Neural cell (in vitro differentiated cells): ENCODE measurements at regions not wholly inside any gene's neighbourhood (a gene's known extent, or its start where the extent isn't known, plus 50 kb on each side); places are given as distances from the start of the nearest gene placed in this dataset.

Experiments
- H2AFZ ChIP-seq: fragments of 200-600, 300-800 bp; sonication (generic), shearing (Covaris generic); 2 replicates; pipeline ENCODE4 v1.6.0; 2014; ENCODE audit warnings: low read depth, mild to moderate bottlenecking, antibody characterized with exemption, low read length, moderate library complexity
- H3F3A ChIP-seq: fragments of 200-600 bp; shearing (Covaris generic); 2 replicates; pipeline ENCODE4 v1.6.1; 2016; ENCODE audit warnings: mild to moderate bottlenecking, moderate library complexity, mixed read lengths, antibody characterized with exemption, low read length; ENCODE audit not compliant: insufficient read depth, poor library complexity, severe bottlenecking
- H3K27ac ChIP-seq: fragments of 200-600, 300-800 bp; sonication (generic), shearing (Covaris generic); 2 replicates; pipeline ENCODE4 v1.5.1; 2014; ENCODE audit warnings: mild to moderate bottlenecking, low read length, moderate library complexity
- H3K27me3 ChIP-seq: fragments of 300-800, 200-600 bp; sonication (generic), shearing (Covaris generic); 2 replicates; pipeline ENCODE4 v1.6.0; 2014; ENCODE audit warnings: mild to moderate bottlenecking, low read depth, low read length, moderate library complexity; ENCODE audit not compliant: insufficient read depth
- H3K36me3 ChIP-seq: fragments of 300-800, 200-600 bp; sonication (generic), shearing (Covaris generic); 2 replicates; pipeline ENCODE4 v1.5.1; 2014; ENCODE audit warnings: mild to moderate bottlenecking, antibody characterized with exemption, low read length, moderate library complexity; ENCODE audit not compliant: insufficient read depth
- H3K4me2 ChIP-seq: fragments of 300-800, 200-600 bp; sonication (generic), shearing (Covaris generic); 2 replicates; pipeline ENCODE4 v1.6.0; 2014; ENCODE audit warnings: mild to moderate bottlenecking, low read length
- H3K4me3 ChIP-seq: fragments of 300-800, 200-600 bp; sonication (generic), shearing (Covaris generic); 2 replicates; pipeline ENCODE4 v1.5.1; 2014; ENCODE audit warnings: mild to moderate bottlenecking, low read length, moderate library complexity
- H3K79me2 ChIP-seq: fragments of 200-600 bp; shearing (Covaris generic); replicated peaks from 2 replicates; pipeline ENCODE4 v1.6.0; 2014; ENCODE audit warnings: mild to moderate bottlenecking, low read length, moderate library complexity; ENCODE audit not compliant: insufficient read depth
- H3K9ac ChIP-seq: fragments of 300-800, 200-600 bp; sonication (generic), shearing (Covaris generic); 2 replicates; pipeline ENCODE4 v1.6.1; 2016; ENCODE audit warnings: mild to moderate bottlenecking, low read length, mixed read lengths
- H3K9me2 ChIP-seq: fragments of 200-600 bp; shearing (Covaris generic); 2 replicates; pipeline ENCODE4 v1.6.1; 2016; ENCODE audit warnings: mild to moderate bottlenecking, low read length, mixed read lengths; ENCODE audit not compliant: insufficient read depth
- H3K9me3 ChIP-seq: fragments of 200-600, 300-800 bp; sonication (generic), shearing (Covaris generic); 2 replicates; pipeline ENCODE4 v1.6.1; 2016; ENCODE audit warnings: mild to moderate bottlenecking, mixed run types, low read length, moderate library complexity, mixed read lengths
- H4K20me1 ChIP-seq: fragments of 200-600 bp; shearing (Covaris generic); 2 replicates; pipeline ENCODE4 v1.6.1; 2016; ENCODE audit warnings: mild to moderate bottlenecking, mixed run types; ENCODE audit not compliant: insufficient read depth
- EP300 ChIP-seq: fragments of 450-650 bp; conservative IDR thresholded peaks from 2 replicates; pipeline ENCODE4 v1.6.1; 2014; ENCODE audit warnings: antibody characterized with exemption, mild to moderate bottlenecking, moderate library complexity; ENCODE audit not compliant: poor library complexity, severe bottlenecking
- EZH2 ChIP-seq: fragments of 200-600, 300-800 bp; shearing (Covaris generic), sonication (generic); IDR thresholded peaks from 2 replicates; pipeline ENCODE4 v1.6.1; 2014; ENCODE audit warnings: antibody characterized with exemption, low read length, borderline replicate concordance, mild to moderate bottlenecking; ENCODE audit not compliant: insufficient read depth, poor library complexity, severe bottlenecking
- MXI1 ChIP-seq: fragments of 450-650 bp; conservative IDR thresholded peaks from 2 replicates; pipeline ENCODE4 v1.6.1; 2014; ENCODE audit warnings: antibody characterized with exemption, mild to moderate bottlenecking; ENCODE audit not compliant: poor library complexity, severe bottlenecking
- POLR2AphosphoS5 ChIP-seq: IDR thresholded peaks from 2 replicates; pipeline ENCODE4 v1.6.1; 2012
- RAD21 ChIP-seq: fragments of 450-650 bp; conservative IDR thresholded peaks from 2 replicates; pipeline ENCODE4 v1.6.1; 2014; ENCODE audit warnings: antibody characterized with exemption, mild to moderate bottlenecking, moderate library complexity
- REST ChIP-seq: IDR thresholded peaks from 2 replicates; pipeline ENCODE4 v1.6.1; 2012; ENCODE audit warnings: borderline replicate concordance
- SMC3 ChIP-seq: fragments of 450-650 bp; conservative IDR thresholded peaks from 2 replicates; pipeline ENCODE4 v1.6.1; 2014; ENCODE audit warnings: antibody characterized with exemption, mild to moderate bottlenecking, moderate library complexity; ENCODE audit not compliant: poor library complexity
- TAF1 ChIP-seq: IDR thresholded peaks from 2 replicates; pipeline ENCODE4 v1.6.1; 2012; ENCODE audit warnings: low read depth
- TF ChIP-seq, protein P1 (sequence below): fragments of 450-650 bp; IDR thresholded peaks from 2 replicates; pipeline ENCODE4 v1.5.1; 2014; ENCODE audit warnings: antibody characterized with exemption, mild to moderate bottlenecking, moderate library complexity; ENCODE audit not compliant: poor library complexity, severe bottlenecking

DNA sequence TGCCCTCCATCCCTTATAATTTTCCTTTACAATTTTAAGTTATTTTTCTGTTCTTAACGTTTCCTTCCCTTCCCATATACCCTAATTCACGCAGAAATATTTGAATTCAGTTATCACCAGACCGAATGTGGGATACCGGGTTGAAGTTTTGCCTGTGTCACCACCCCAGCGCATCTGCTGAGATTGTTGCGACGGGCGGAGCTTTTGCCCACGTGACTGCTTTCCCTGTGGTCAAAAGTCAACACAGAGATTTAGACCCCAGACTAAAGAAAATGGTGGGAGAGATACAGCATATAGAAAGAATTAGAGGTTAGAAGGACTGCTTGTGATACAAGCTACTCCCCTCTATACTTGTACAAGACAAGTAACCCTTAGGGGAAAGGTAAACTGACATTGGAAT is 326.4 kb upstream of the CTNND2 start:
- no peak overlapping the region for H3K4me2 ChIP-seq
- no peaks in the 10 kb centered on the region for H3F3A ChIP-seq
- TF ChIP-seq MXI1 (no peak), RAD21 (no peak), TAF1 (no peak), EZH2 (no peak), EP300 (no peak), SMC3 (no peak), POLR2AphosphoS5 (no peak), REST (no peak)
- TF ChIP-seq, protein P1, sequence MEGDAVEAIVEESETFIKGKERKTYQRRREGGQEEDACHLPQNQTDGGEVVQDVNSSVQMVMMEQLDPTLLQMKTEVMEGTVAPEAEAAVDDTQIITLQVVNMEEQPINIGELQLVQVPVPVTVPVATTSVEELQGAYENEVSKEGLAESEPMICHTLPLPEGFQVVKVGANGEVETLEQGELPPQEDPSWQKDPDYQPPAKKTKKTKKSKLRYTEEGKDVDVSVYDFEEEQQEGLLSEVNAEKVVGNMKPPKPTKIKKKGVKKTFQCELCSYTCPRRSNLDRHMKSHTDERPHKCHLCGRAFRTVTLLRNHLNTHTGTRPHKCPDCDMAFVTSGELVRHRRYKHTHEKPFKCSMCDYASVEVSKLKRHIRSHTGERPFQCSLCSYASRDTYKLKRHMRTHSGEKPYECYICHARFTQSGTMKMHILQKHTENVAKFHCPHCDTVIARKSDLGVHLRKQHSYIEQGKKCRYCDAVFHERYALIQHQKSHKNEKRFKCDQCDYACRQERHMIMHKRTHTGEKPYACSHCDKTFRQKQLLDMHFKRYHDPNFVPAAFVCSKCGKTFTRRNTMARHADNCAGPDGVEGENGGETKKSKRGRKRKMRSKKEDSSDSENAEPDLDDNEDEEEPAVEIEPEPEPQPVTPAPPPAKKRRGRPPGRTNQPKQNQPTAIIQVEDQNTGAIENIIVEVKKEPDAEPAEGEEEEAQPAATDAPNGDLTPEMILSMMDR: no peak
- H3K9me3 ChIP-seq: no peaks in the 10 kb centered on the region
- no peak overlapping the region for H2AFZ ChIP-seq
- no peak overlapping the region for H3K9ac ChIP-seq
- H3K79me2 ChIP-seq: no peaks in the 10 kb centered on the region
- H3K27me3 ChIP-seq: no peaks in the 10 kb centered on the region
- H4K20me1 ChIP-seq: no peaks in the 10 kb centered on the region
- H3K36me3 ChIP-seq: no peaks in the 10 kb centered on the region
- H3K9me2 ChIP-seq: no peaks in the 10 kb centered on the region
- H3K4me3 ChIP-seq: no peak overlapping the region
- H3K27ac ChIP-seq: no peak overlapping the region

GRCh38 chr5:12217039-12217438 is 312.8 kb upstream of the CTNND2 start:
- H3F3A ChIP-seq: no peaks in the 10 kb centered on the region
- H4K20me1 ChIP-seq: no peaks in the 10 kb centered on the region
- no peaks in the 10 kb centered on the region for H3K9me2 ChIP-seq
- no peak overlapping the region for H3K27ac ChIP-seq
- no peaks in the 10 kb centered on the region for H3K79me2 ChIP-seq
- H3K36me3 ChIP-seq: no peaks in the 10 kb centered on the region
- no peak overlapping the region for H3K4me3 ChIP-seq
- H3K9me3 ChIP-seq: no peaks in the 10 kb centered on the region
- no peak overlapping the region for H2AFZ ChIP-seq
- H3K27me3 ChIP-seq: no peaks in the 10 kb centered on the region
- H3K4me2 ChIP-seq: no peak overlapping the region
- TF ChIP-seq EZH2: no peak
- no peak for TF ChIP-seq EP300
- TF ChIP-seq SMC3: no peak
- TF ChIP-seq, protein P1: no peak
- TF ChIP-seq RAD21: no peak
- TF ChIP-seq MXI1: no peak
- no peak for TF ChIP-seq TAF1
- H3K9ac ChIP-seq: no peak overlapping the region
